Spleen (tissue), 7 donors: ENCODE measurements at regions not wholly inside any gene's neighbourhood (a gene's known extent, or its start where the extent isn't known, plus 50 kb on each side); places are given as distances from the start of the nearest gene placed in this dataset.

Experiments
- POLR2A ChIP-seq, 3 donors: fragments of 450-650 bp; IDR thresholded peaks; one replicate each; pipeline ENCODE4 v1.5.1; 2017; ENCODE audit warnings: antibody characterized with exemption in 3 of 3, mild to moderate bottlenecking in 1 of 3
- POLR2AphosphoS5 ChIP-seq, 3 donors: sonication (generic); formaldehyde crosslinking; IDR thresholded peaks; one replicate each; pipeline ENCODE4 v1.5.1; 2017; ENCODE audit warnings: antibody characterized with exemption in 3 of 3
- TF ChIP-seq, protein P1 (sequence below), 11 experiments: fragments of 200-600 bp in 7 of 11; fragments of 450-650 bp in 4 of 11; sonication (generic) in 4 of 11; IDR thresholded peaks in 8 of 11; conservative IDR thresholded peaks in 3 of 11; 1 replicate in 7 of 11; 2 replicates in 4 of 11; pipeline versions ENCODE4 v1.4.0 to v1.8.0; 2016 to 2021; ENCODE audit warnings: antibody characterized with exemption in 11 of 11, inconsistent platforms in 4 of 11, mild to moderate bottlenecking in 1 of 11
- donor health status: DM: no; HTN: no; CAD: no; lungs with moderate emphysema.
- donor health status: DM: no; HTN: no; CAD: no.
- donor health status: DM: no; HTN: no; CAD: no.

DNA sequence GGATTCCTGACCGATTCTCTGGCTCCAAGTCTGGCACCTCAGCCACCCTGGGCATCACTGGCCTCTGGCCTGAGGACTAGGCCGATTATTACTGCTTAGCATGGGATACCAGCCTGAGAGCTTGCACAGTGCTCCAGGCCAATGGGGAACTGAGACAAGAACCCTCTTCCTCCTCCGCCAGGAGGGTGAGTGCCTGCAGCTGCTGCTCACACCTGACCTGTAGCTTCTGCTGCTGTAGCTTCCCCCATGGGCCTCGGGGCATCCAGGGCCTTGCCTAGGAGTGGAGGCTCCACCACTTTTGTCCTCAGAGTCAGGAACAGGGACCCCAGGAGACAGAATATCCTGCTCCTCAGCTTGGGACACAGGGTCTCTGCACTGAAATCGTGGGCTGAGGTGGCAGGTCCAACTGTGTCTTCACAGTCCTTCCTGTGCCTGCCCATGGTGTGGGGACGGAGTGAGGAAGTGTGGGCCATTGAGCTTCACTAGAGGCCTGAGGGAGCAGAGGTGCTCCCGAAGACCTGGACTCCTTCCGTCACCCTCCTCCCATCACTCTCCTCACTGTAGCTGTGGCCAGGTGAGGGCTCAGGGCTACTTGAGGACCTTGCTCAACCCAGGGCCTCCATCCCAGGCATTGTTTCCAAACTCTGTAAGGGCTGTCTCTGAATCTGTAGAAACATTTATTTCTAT is 103.8 kb downstream of the ZNF280B start:
- TF ChIP-seq, protein P1, sequence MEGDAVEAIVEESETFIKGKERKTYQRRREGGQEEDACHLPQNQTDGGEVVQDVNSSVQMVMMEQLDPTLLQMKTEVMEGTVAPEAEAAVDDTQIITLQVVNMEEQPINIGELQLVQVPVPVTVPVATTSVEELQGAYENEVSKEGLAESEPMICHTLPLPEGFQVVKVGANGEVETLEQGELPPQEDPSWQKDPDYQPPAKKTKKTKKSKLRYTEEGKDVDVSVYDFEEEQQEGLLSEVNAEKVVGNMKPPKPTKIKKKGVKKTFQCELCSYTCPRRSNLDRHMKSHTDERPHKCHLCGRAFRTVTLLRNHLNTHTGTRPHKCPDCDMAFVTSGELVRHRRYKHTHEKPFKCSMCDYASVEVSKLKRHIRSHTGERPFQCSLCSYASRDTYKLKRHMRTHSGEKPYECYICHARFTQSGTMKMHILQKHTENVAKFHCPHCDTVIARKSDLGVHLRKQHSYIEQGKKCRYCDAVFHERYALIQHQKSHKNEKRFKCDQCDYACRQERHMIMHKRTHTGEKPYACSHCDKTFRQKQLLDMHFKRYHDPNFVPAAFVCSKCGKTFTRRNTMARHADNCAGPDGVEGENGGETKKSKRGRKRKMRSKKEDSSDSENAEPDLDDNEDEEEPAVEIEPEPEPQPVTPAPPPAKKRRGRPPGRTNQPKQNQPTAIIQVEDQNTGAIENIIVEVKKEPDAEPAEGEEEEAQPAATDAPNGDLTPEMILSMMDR (IDR thresholded peaks at IDR 0.05 in 8 of 11, conservative IDR thresholded peaks at IDR 0.05 in 3 of 11): no peak
- TF ChIP-seq POLR2A (IDR thresholded peaks at IDR 0.05) (no peak), POLR2AphosphoS5 (IDR thresholded peaks at IDR 0.05) (peak in 1 of 3 donors; percentile 52)
